SU-DHL-6 (cell line): ENCODE measurements at regions not wholly inside any gene's neighbourhood (a gene's known extent, or its start where the extent isn't known, plus 50 kb on each side); places are given as distances from the start of the nearest gene placed in this dataset.

Experiments
- H2AFZ ChIP-seq: fragments of 200-600 bp; sonication (generic); 2 replicates; pipeline ENCODE4 v1.6.1; 2014; ENCODE audit warnings: low read depth, mild to moderate bottlenecking, moderate library complexity, mixed read lengths, antibody characterized with exemption, low read length; ENCODE audit not compliant: severe bottlenecking
- H3F3A ChIP-seq: fragments of 200-600 bp; shearing (Covaris generic); 2 replicates; pipeline ENCODE4 v1.6.0; 2016; ENCODE audit warnings: antibody characterized with exemption, mild to moderate bottlenecking; ENCODE audit not compliant: insufficient read depth
- H3K27ac ChIP-seq: fragments of 200-600 bp; sonication (generic); 2 replicates; pipeline ENCODE4 v1.5.1; 2016; ENCODE audit warnings: low read depth, mild to moderate bottlenecking, low read length, moderate library complexity, mixed read lengths
- H3K27me3 ChIP-seq: fragments of 200-600 bp; sonication (generic), shearing (Covaris generic); 2 replicates; pipeline ENCODE4 v1.6.0; 2014; ENCODE audit warnings: mild to moderate bottlenecking, low read length
- H3K36me3 ChIP-seq: fragments of 200-600 bp; sonication (generic); 2 replicates; pipeline ENCODE4 v1.6.1; 2014; ENCODE audit warnings: mild to moderate bottlenecking, low read length, mixed read lengths
- H3K4me2 ChIP-seq: fragments of 300-600, 200-600 bp; shearing (Covaris generic), sonication (generic); 2 replicates; pipeline ENCODE4 v1.6.0; 2014; ENCODE audit warnings: low read length, low read depth, mild to moderate bottlenecking; ENCODE audit not compliant: poor library complexity, severe bottlenecking
- H3K4me3 ChIP-seq: fragments of 200-600 bp; sonication (generic); 2 replicates; pipeline ENCODE4 v1.5.1; 2014; ENCODE audit warnings: antibody characterized with exemption, low read length, mild to moderate bottlenecking, mixed read lengths; ENCODE audit not compliant: insufficient read depth, poor library complexity, severe bottlenecking
- H3K79me2 ChIP-seq: fragments of 200-600 bp; sonication (generic); 2 replicates; pipeline ENCODE4 v1.6.1; 2014; ENCODE audit warnings: mild to moderate bottlenecking, low read length, moderate library complexity; ENCODE audit not compliant: insufficient read depth
- H3K9ac ChIP-seq: fragments of 200-600 bp; sonication (generic); 2 replicates; pipeline ENCODE4 v1.7.0; 2014; ENCODE audit warnings: mild to moderate bottlenecking, low read length
- H3K9me2 ChIP-seq: fragments of 200-600 bp; sonication (generic); replicated peaks from 2 replicates; pipeline ENCODE4 v1.6.1; 2014; ENCODE audit warnings: low read length; ENCODE audit not compliant: insufficient read depth
- H3K9me3 ChIP-seq: fragments of 200-600 bp; sonication (generic); 2 replicates; pipeline ENCODE4 v1.6.1; 2014; ENCODE audit warnings: low read length, mixed read lengths; ENCODE audit not compliant: insufficient read depth
- H4K20me1 ChIP-seq: fragments of 200-600 bp; sonication (generic); 2 replicates; pipeline ENCODE4 v1.6.1; 2014; ENCODE audit warnings: low read depth, mild to moderate bottlenecking, antibody characterized with exemption, low read length, moderate library complexity, mixed read lengths
- CTCF ChIP-seq: fragments of 200-600 bp; sonication (generic); IDR thresholded peaks from one replicate; pipeline ENCODE4 v1.5.1; 2017; ENCODE audit warnings: antibody characterized with exemption, mild to moderate bottlenecking, low read length, moderate library complexity; ENCODE audit not compliant: insufficient read depth, poor library complexity, severe bottlenecking
- EZH2phosphoT487 ChIP-seq: fragments of 200-600 bp; sonication (generic), shearing (Covaris generic); conservative IDR thresholded peaks from 2 replicates; pipeline ENCODE4 v1.6.1; 2018; ENCODE audit warnings: mild to moderate bottlenecking, antibody characterized with exemption, low read length, moderate library complexity, mixed read lengths

- Histone ChIP-seq H2AFZ (no peak overlapping the region), H3K9me2 (no peaks in the 10 kb centered on the region), H3K9ac (no peak overlapping the region), H3K4me3 (no peak overlapping the region), H3K27me3 (no peaks in the 10 kb centered on the region), H3K4me2 (no peak overlapping the region), H3K36me3 (no peaks in the 10 kb centered on the region), H3F3A (no peaks in the 10 kb centered on the region), H4K20me1 (no peaks in the 10 kb centered on the region), H3K79me2 (no peaks in the 10 kb centered on the region), H3K9me3 (no peaks in the 10 kb centered on the region), H3K27ac (no peak overlapping the region)
- TF ChIP-seq EZH2phosphoT487: no peak
- TF ChIP-seq CTCF: no peak
These were observed 480.4 kb downstream of the IGSF11 start for GRCh38 chr3:118554148-118554838.

GRCh38 chr3:118556983-118557382, 477.7 kb downstream of the IGSF11 start:
- H3K4me2 ChIP-seq: no peak overlapping the region
- TF ChIP-seq EZH2phosphoT487 (no peak), CTCF (no peak)
- no peak overlapping the region for H3K4me3 ChIP-seq
- no peaks in the 10 kb centered on the region for H3K79me2 ChIP-seq
- no peaks in the 10 kb centered on the region for H3K9me3 ChIP-seq
- no peak overlapping the region for H3K9ac ChIP-seq
- no peaks in the 10 kb centered on the region for H3K27me3 ChIP-seq
- H3K27ac ChIP-seq: no peak overlapping the region
- no peak overlapping the region for H2AFZ ChIP-seq
- H3K36me3 ChIP-seq: no peaks in the 10 kb centered on the region
- no peaks in the 10 kb centered on the region for H3K9me2 ChIP-seq
- H3F3A ChIP-seq: no peaks in the 10 kb centered on the region
- H4K20me1 ChIP-seq: no peaks in the 10 kb centered on the region

DNA sequence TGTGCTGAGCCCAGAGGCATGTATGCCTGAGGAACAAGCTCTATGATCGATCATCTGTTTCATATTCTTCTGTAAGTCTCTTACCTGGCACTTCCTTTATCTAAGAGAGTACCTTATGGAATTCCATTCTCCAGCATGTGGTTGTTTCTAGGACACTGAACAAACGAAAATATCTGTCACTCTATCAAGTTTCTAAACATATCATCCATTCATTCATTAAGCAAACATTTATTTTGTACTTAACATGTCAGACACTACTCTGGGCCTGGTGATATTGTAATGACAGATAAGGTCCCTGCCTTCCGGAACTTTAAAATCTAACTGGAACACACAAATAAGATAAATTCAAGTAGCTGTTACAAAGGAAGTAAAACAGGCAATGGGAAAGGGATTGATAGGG, 477.1 kb downstream of the IGSF11 start:
- Histone ChIP-seq H3K9me2 (no peaks in the 10 kb centered on the region), H3K4me2 (no peak overlapping the region), H3K36me3 (no peaks in the 10 kb centered on the region), H4K20me1 (no peaks in the 10 kb centered on the region), H3K27me3 (no peaks in the 10 kb centered on the region), H3K79me2 (no peaks in the 10 kb centered on the region), H3K27ac (no peak overlapping the region), H3K9me3 (no peaks in the 10 kb centered on the region), H3F3A (no peaks in the 10 kb centered on the region), H2AFZ (no peak overlapping the region), H3K4me3 (no peak overlapping the region), H3K9ac (no peak overlapping the region)
- no peak for TF ChIP-seq CTCF
- no peak for TF ChIP-seq EZH2phosphoT487
